Heart left ventricle (tissue), 16 donors: ENCODE measurements at regions not wholly inside any gene's neighbourhood (a gene's known extent, or its start where the extent isn't known, plus 50 kb on each side); places are given as distances from the start of the nearest gene placed in this dataset.

ENCODE experiments used
- ATAC-seq, 4 donors: fragments of 200-7000 bp; cut with Tn5 transposase; one replicate each; pipeline ENCODE4 v1.9.1; 2020 to 2022; ENCODE audit warnings: moderate library complexity in 4 of 4, mild to moderate bottlenecking in 3 of 4, moderate number of reproducible peaks in 1 of 4
- DNase-seq, 5 donors: peaks; one replicate each; pipeline ENCODE4 v3.0.0-alpha.2; 2020
- H3K27ac ChIP-seq, 12 donors: fragments of 200-600 bp; sonication (generic) in 4 of 12; one replicate each; pipeline versions ENCODE4 v1.5.0 to v1.8.0; 2016 to 2022; ENCODE audit warnings: mild to moderate bottlenecking in 2 of 12
- H3K27me3 ChIP-seq, 9 donors: fragments of 200-600 bp; sonication (generic) in 2 of 9; one replicate each; pipeline versions ENCODE4 v1.5.1 to v1.8.0; 2016 to 2022; ENCODE audit warnings: mild to moderate bottlenecking in 3 of 9
- H3K36me3 ChIP-seq, 9 donors: fragments of 200-600 bp; sonication (generic) in 2 of 9; one replicate each; pipeline versions ENCODE4 v1.5.0 to v1.8.0; 2018 to 2022; ENCODE audit warnings: mild to moderate bottlenecking in 2 of 9
- H3K4me1 ChIP-seq, 12 donors: fragments of 200-600 bp; sonication (generic) in 4 of 12; one replicate each; pipeline versions ENCODE4 v1.5.0 to v1.8.0; 2016 to 2022; ENCODE audit warnings: mild to moderate bottlenecking in 3 of 12
- H3K4me3 ChIP-seq, 12 donors: fragments of 200-600 bp; sonication (generic) in 4 of 12; one replicate each; pipeline versions ENCODE4 v1.5.0 to v1.8.0; 2017 to 2022; ENCODE audit warnings: mild to moderate bottlenecking in 9 of 12, moderate library complexity in 4 of 12
- H3K9me3 ChIP-seq, 12 donors: fragments of 200-600 bp; sonication (generic) in 4 of 12; one replicate each; pipeline versions ENCODE4 v1.5.0 to v1.8.0; 2016 to 2022; ENCODE audit warnings: mild to moderate bottlenecking in 1 of 12
- POLR2A ChIP-seq, 2 donors: fragments of 450-650 bp; IDR thresholded peaks; one replicate each; pipeline ENCODE4 v1.6.1; 2017; ENCODE audit warnings: antibody characterized with exemption in 2 of 2, mild to moderate bottlenecking in 2 of 2, moderate library complexity in 2 of 2
- WGBS, 4 donors: extraction: QIAGEN DNeasy Blood & Tissue Kit in 2 of 4; methylation state at CpG; one replicate each; pipeline versions ENCODE4 v1.1.5 to v1.1.7; 2013 to 2018; 5-methylcytosine and 5-hydroxymethylcytosine counted together
- intact Hi-C, 10 donors: fragments of 100-400 bp; cut with DNase I; formaldehyde crosslinking; loops; one replicate each; pipeline versions ENCODE4 v1.11.1 to v1.14.2; 2022
- TF ChIP-seq, protein P1 (sequence below), 12 donors: fragments of 200-600 bp; sonication (generic) in 4 of 12; IDR thresholded peaks; one replicate each; pipeline versions ENCODE4 v1.5.0 to v1.8.0; 2018 to 2022; ENCODE audit warnings: antibody characterized with exemption in 12 of 12, mild to moderate bottlenecking in 5 of 12
- donor health status: ischemic (EF 13 %, LVEDD 7.1; RV severe dilation, severe dysfunction).
- donor health status: healthy with polysubstance abuse.
- donor health status: DM: no; HTN: yes; CAD: no.
- donor health status: DM: no; HTN: no; CAD: no.
- donor health status: ischemic (EF 25% LVEDD 6.9; RV normal size, moderate dysfunction).
- donor health status: ischemic (EF 25% LVEDD 5.7; RV mildly dilated, moderate dysfunction).
- donor health status: healthy.
- donor health status: DM: yes; HTN: yes; CAD: no.
- donor health status: ischemic (EF 35%, LVEDD 5.7; RV mildly dilated, moderate dysfunction).
- donor health status: nonischemic (EF 11% LVEDD 7.7; RV severe dilation, severe dysfunction).
- donor health status: DM: yes; HTN: yes; CAD: no.
- donor health status: PGD.
- donor health status: ischemic (EF 29% LVEDD 5.4; RV normal size, mild dysfunction).
- donor health status: nonischemic (EF 23%, LVEDD 6.1; RV moderate dilation, normal function).

- Histone ChIP-seq H3K27ac (no peak overlapping the region), H3K36me3 (no peaks in the 10 kb centered on the region), H3K4me1 (no peaks in the 10 kb centered on the region), H3K4me3 (no peak overlapping the region), H3K27me3 (no peaks in the 10 kb centered on the region), H3K9me3 (peaks cover 0 to 10% (median 6%) of the 10 kb centered on the region in 12 donors)
- TF ChIP-seq, protein P1, sequence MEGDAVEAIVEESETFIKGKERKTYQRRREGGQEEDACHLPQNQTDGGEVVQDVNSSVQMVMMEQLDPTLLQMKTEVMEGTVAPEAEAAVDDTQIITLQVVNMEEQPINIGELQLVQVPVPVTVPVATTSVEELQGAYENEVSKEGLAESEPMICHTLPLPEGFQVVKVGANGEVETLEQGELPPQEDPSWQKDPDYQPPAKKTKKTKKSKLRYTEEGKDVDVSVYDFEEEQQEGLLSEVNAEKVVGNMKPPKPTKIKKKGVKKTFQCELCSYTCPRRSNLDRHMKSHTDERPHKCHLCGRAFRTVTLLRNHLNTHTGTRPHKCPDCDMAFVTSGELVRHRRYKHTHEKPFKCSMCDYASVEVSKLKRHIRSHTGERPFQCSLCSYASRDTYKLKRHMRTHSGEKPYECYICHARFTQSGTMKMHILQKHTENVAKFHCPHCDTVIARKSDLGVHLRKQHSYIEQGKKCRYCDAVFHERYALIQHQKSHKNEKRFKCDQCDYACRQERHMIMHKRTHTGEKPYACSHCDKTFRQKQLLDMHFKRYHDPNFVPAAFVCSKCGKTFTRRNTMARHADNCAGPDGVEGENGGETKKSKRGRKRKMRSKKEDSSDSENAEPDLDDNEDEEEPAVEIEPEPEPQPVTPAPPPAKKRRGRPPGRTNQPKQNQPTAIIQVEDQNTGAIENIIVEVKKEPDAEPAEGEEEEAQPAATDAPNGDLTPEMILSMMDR (IDR thresholded peaks at IDR 0.05) = no peak
- TF ChIP-seq POLR2A (IDR thresholded peaks at IDR 0.05) = no peak
- DNase-seq = no peak
- no peak for ATAC-seq
- intact Hi-C loops = no loop called here
- 66 to 74% (median 68%) methylated on average over 4 of the region's 4 CpGs for WGBS, 4 donors
Observed at GRCh38 chr15:58380280-58380945, 51.4 kb upstream of the LIPC start.

DNA sequence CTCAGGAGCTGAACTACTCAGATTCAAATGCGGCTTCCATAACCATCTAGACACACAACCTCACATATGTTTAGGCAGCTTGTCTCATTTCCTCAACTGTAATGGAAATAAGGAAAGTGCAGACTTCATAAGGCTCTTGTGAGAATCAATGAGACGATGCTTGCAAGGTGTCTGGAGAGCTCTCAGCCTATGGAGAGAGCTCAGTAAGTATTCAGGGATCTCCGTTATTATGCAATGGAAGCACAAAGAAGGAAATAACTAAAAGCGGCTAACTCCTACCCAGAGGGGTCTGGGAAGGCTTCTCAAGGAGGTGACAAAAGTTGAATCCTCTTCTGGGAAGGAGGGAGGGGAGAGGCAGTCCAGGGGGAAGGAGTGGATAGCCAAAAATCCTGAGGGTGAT, 50.1 kb upstream of the LIPC start:
- Histone ChIP-seq H3K27ac (no peak overlapping the region), H3K36me3 (no peaks in the 10 kb centered on the region), H3K4me3 (no peak overlapping the region), H3K27me3 (no peaks in the 10 kb centered on the region), H3K9me3 (peaks cover 0 to 10% (median 6%) of the 10 kb centered on the region in 12 donors), H3K4me1 (no peaks in the 10 kb centered on the region)
- no peak for DNase-seq
- no peak for ATAC-seq
- intact Hi-C loops = no loop called here
- 78 to 93% (median 81%) methylated on average over 4 of the region's 4 CpGs for WGBS, 4 donors
- TF ChIP-seq, protein P1 (IDR thresholded peaks at IDR 0.05) = no peak
- TF ChIP-seq POLR2A (IDR thresholded peaks at IDR 0.05) = no peak
